Brain microvascular endothelial cell (primary cell): ENCODE measurements at regions not wholly inside any gene's neighbourhood (a gene's known extent, or its start where the extent isn't known, plus 50 kb on each side); places are given as distances from the start of the nearest gene placed in this dataset.
A peak's percentile ranks its signal among the peaks of the same experiment; 100 is the strongest.

Source experiments
- DNase-seq: peaks from one replicate; pipeline ENCODE4 v3.0.0-alpha.2; 2020
- H3K27ac ChIP-seq: fragments of 250-450 bp; sonication (Bioruptor Pico); 2 replicates; pipeline ENCODE4 v1.5.1; 2020; ENCODE audit warnings: mild to moderate bottlenecking, moderate library complexity
- H3K27me3 ChIP-seq: fragments of 250-450 bp; sonication (Bioruptor Pico); replicated peaks from 2 replicates; pipeline ENCODE4 v1.5.1; 2020; ENCODE audit warnings: mild to moderate bottlenecking
- H3K36me3 ChIP-seq: fragments of 250-450 bp; sonication (Bioruptor Pico); replicated peaks from 2 replicates; pipeline ENCODE4 v1.5.1; 2020; ENCODE audit warnings: mild to moderate bottlenecking
- H3K4me3 ChIP-seq: 2 replicates; pipeline ENCODE4 v1.5.1; 2011; ENCODE audit warnings: low read depth, mild to moderate bottlenecking, control low read depth, low read length, moderate library complexity
- CTCF ChIP-seq: IDR thresholded peaks from 2 replicates; pipeline ENCODE4 v1.5.1; 2011; ENCODE audit warnings: low read depth, mild to moderate bottlenecking, moderate library complexity, low read length, control low read depth, inconsistent platforms; ENCODE audit errors: missing control alignments
- in situ Hi-C: cut with HindIII; loops from 2 replicates; pipeline ENCODE4 v1.10.0; 2017; ENCODE audit warnings: low sequenced_read_pairs, low pct_ligation_motif_present

GRCh38 chr9:127553793-127554192 lies 58.3 kb upstream of the STXBP1 start:
- H3K4me3 ChIP-seq: no peak overlapping the region
- TF ChIP-seq CTCF: no peak
- DNase-seq: no peak
- H3K36me3 ChIP-seq: peaks cover 28% of the 10 kb centered on the region
- no peaks in the 10 kb centered on the region for H3K27me3 ChIP-seq
- in situ Hi-C loops: no loop called here
- H3K27ac ChIP-seq: no peak overlapping the region

- in situ Hi-C loops: no loop called here
- peak overlapping the region; percentile 63 for H3K27ac ChIP-seq
- no peaks in the 10 kb centered on the region for H3K27me3 ChIP-seq
- peak overlapping the region; percentile 9 for H3K4me3 ChIP-seq
- H3K36me3 ChIP-seq: peaks cover 36% of the 10 kb centered on the region
- no peak for TF ChIP-seq CTCF
- DNase-seq: no peak
These were observed 56.9 kb upstream of the STXBP1 start for GRCh38 chr9:127554966-127555839.

- H3K4me3 ChIP-seq: peak overlapping the region; percentile 9
- TF ChIP-seq CTCF: no peak
- peak; percentile 94 for DNase-seq
- peaks cover 43% of the 10 kb centered on the region for H3K36me3 ChIP-seq
- in situ Hi-C loops: no loop called here
- peak overlapping the region; percentile 63 for H3K27ac ChIP-seq
- no peaks in the 10 kb centered on the region for H3K27me3 ChIP-seq
These were observed 55.9 kb upstream of the STXBP1 start for GRCh38 chr9:127555840-127556820.

GRCh38 chr9:127556871-127557270 lies 55.2 kb upstream of the STXBP1 start:
- Histone ChIP-seq H3K27ac (no peak overlapping the region), H3K27me3 (no peaks in the 10 kb centered on the region), H3K4me3 (no peak overlapping the region), H3K36me3 (peaks cover 45% of the 10 kb centered on the region)
- no peak for DNase-seq
- in situ Hi-C loops: no loop called here
- no peak for TF ChIP-seq CTCF

- DNase-seq: no peak
- no peak for TF ChIP-seq CTCF
- in situ Hi-C loops: no loop called here
- no peak overlapping the region for H3K4me3 ChIP-seq
- H3K27me3 ChIP-seq: no peaks in the 10 kb centered on the region
- H3K27ac ChIP-seq: peak overlapping the region; percentile 19
- peaks cover 45% of the 10 kb centered on the region for H3K36me3 ChIP-seq
These were observed 54.6 kb upstream of the STXBP1 start for GRCh38 chr9:127557466-127557869.
